Retinal pigment epithelial cell (primary cell): ENCODE measurements at regions not wholly inside any gene's neighbourhood (a gene's known extent, or its start where the extent isn't known, plus 50 kb on each side); places are given as distances from the start of the nearest gene placed in this dataset.

Experiments
- DNase-seq: peaks from one replicate; pipeline ENCODE4 v3.0.0-alpha.2; 2010; ENCODE audit warnings: low read depth
- H3K4me3 ChIP-seq: 2 replicates; pipeline ENCODE4 v1.5.1; 2011; ENCODE audit warnings: mild to moderate bottlenecking, low read length, control low read depth, moderate library complexity
- CTCF ChIP-seq: conservative IDR thresholded peaks from 2 replicates; pipeline ENCODE4 v1.5.1; 2011; ENCODE audit warnings: low read depth, low read length, control low read depth, inconsistent platforms

DNA sequence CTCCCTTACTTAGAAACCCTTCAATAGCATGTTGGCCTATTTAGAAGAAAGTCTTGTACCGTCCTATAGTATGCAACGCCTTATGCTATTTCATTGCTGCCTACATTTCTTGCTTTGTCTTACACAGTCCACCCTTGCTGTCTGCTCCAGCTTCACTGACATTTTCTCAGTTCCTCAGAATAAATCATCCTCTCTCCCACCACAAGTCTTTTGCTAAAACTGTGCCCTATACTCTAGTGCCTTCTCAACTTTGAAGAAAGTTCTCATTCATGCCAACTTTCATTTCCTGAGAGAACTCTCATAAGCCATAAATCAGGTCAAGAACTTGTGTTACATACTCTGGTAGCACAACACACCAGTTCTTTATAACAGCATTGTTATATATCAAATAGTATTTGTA lies 54.3 kb upstream of the COL3A1 start:
- no peak for DNase-seq
- no peak overlapping the region for H3K4me3 ChIP-seq
- no peak for TF ChIP-seq CTCF

DNA sequence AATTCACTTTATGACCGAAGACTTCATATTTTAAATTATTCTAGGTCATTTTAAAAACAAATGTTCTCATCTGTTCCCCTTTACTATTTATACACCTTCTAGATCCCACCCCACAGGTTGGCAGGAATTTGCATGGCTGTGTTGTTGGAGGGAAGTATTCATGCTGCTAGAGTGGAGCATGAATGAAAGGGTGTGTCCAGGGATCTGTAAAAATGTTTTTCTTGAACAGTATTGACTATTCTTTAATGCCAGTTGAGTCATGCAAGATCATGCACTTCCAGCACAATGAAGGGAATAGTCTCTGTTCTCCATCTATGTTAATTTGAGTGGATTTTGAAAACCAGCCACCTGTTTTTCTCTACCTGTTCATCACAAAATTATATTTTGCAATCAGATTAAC lies 52.0 kb upstream of the COL3A1 start:
- no peak overlapping the region for H3K4me3 ChIP-seq
- DNase-seq, result no peak
- TF ChIP-seq CTCF, result no peak
